Activated T-cell treated with anti-CD3 and anti-CD28 coated beads, Interleukin-2, amount 50 U/mL, for 4 hours (primary cell): ENCODE measurements at regions not wholly inside any gene's neighbourhood (a gene's known extent, or its start where the extent isn't known, plus 50 kb on each side); places are given as distances from the start of the nearest gene placed in this dataset.
"Not testable (repeated sequence)": the region's sequence is repeated elsewhere in the genome, so short reads cannot be mapped to it uniquely, and the experiment has no call there.

Experiments used
- ATAC-seq, 2 donors: fragments of 200-7000 bp; cut with Tn5 transposase; one replicate each; pipeline ENCODE4 v1.10.0; 2021
- DNase-seq: peaks from one replicate; pipeline ENCODE4 v3.0.0-alpha.2; 2020
- H3K27me3 Mint-ChIP-seq: one replicate; pipeline ENCODE4 v1.8.0; 2021; ENCODE audit warnings: low read depth, mixed read lengths
- H3K36me3 Mint-ChIP-seq: one replicate; pipeline ENCODE4 v1.8.0; 2022; ENCODE audit warnings: mixed read lengths; ENCODE audit not compliant: insufficient read depth
- H3K4me1 Mint-ChIP-seq: one replicate; pipeline ENCODE4 v1.8.0; 2021; ENCODE audit warnings: low read depth, mixed read lengths
- H3K4me3 Mint-ChIP-seq: one replicate; pipeline ENCODE4 v1.8.0; 2021; ENCODE audit warnings: mild to moderate bottlenecking, moderate library complexity, mixed read lengths
- H3K9me3 Mint-ChIP-seq: one replicate; pipeline ENCODE4 v1.8.0; 2021; ENCODE audit warnings: mixed read lengths

DNA sequence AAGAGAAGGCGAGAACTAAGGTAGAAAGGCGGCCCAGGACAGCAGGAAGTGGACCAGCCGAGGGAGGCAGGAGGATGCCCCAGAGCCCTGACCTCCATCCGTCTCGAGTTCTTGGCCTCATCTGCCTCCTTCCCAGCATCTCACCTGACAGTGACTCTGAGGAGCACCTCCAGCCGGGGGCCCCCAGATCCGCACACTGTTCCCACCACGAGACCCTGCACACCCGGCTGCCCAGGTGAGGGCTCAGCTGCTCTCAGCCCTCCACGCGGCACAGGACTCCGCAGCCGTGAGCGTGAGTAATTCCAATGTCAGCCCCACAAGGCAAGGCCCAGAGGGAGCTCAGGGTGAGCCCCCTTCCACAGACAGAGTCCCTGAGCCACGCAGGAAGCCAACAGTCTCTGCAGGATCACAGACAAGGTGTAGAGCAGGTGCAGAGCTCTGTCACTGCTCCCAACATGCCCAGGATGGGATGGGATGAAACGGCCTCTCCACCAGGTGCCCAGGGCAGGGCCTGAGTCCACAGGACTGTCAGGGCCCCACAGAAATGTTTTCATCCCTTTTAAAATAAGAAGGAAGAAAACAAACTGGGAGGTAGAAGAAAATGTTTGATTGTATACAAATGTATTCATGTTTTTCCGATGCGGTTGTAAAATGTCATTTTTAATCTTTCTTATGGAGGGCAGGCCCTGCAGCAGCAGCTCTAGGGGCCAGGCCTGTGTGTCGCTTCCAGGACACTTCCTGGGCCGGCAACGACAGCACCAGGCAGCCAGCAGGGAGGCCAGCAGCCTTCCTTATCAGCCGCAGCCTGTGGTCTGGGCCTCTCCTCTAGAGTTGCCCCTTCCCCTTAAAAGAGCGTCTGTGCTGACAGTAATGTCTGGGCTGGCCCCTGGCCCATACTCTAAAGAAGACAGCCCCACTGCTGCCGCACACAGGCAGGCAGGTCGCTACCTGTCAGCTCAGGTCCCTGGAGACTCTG is 66.9 kb downstream of the DLL1 start:
- H3K27me3 Mint-ChIP-seq: no peaks in the 10 kb centered on the region
- peaks cover 15% of the 10 kb centered on the region for H3K4me1 Mint-ChIP-seq
- H3K36me3 Mint-ChIP-seq: no peaks in the 10 kb centered on the region
- ATAC-seq (no peak), DNase-seq (no peak)
- no peaks in the 10 kb centered on the region for H3K9me3 Mint-ChIP-seq
- H3K4me3 Mint-ChIP-seq: no peak overlapping the region

DNA sequence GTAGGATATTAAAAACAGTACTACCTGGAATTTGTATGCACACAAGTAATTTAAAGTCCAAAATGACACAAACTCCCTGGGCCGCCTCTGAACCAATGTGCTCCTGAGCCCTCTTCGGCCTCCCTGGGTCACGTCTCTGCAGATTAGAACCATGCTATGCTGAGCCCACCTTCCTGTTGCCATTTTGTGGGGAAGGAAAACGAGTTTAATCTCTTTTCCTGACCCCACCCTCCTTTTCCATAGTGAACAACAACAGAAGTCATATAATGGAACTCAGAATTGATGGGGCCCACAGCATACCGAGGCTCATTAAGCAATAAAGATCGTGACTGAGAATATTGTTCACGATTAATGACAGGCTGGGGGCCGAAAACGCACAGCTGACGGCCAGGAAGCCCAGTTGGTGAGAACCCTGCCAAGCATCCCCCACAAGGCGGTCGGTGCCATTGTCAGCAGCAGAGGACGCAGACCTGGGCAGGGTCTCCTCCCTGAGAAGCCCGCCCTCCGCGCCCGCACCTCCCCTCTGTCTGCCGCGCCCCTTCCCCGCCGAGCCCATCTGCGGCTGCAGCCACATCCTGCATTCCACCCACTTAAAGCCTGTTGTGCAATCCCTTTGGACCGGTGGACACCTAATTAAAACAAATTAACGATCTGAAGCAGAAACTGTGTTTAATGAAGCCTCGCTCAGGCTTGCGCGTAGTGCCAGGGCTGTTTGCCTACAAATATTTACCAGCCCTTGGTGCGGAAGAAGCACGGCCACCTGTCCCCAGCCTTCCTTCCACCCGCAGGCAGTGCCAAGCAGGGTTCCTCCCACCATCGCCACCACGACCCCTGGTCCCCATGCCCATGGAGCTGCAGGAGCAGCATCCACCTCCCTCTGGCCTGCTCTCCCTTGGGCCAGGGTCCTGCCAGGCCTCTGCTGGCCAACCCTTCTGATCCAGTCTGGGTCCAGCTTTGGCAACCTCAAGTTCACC is 68.1 kb downstream of the DLL1 start:
- Mint-ChIP-seq H3K36me3 (no peaks in the 10 kb centered on the region), H3K9me3 (no peaks in the 10 kb centered on the region), H3K27me3 (no peaks in the 10 kb centered on the region), H3K4me3 (no peak overlapping the region), H3K4me1 (peaks cover 15% of the 10 kb centered on the region)
- DNase-seq (no peak), ATAC-seq (no peak)

GRCh38 chr6:170221753-170222400 is 69.0 kb downstream of the DLL1 start:
- peaks cover 15% of the 10 kb centered on the region for H3K4me1 Mint-ChIP-seq
- H3K4me3 Mint-ChIP-seq: no peak overlapping the region
- H3K27me3 Mint-ChIP-seq: no peaks in the 10 kb centered on the region
- H3K9me3 Mint-ChIP-seq: no peaks in the 10 kb centered on the region
- ATAC-seq (no peak), DNase-seq (no peak)
- H3K36me3 Mint-ChIP-seq: no peaks in the 10 kb centered on the region

DNA sequence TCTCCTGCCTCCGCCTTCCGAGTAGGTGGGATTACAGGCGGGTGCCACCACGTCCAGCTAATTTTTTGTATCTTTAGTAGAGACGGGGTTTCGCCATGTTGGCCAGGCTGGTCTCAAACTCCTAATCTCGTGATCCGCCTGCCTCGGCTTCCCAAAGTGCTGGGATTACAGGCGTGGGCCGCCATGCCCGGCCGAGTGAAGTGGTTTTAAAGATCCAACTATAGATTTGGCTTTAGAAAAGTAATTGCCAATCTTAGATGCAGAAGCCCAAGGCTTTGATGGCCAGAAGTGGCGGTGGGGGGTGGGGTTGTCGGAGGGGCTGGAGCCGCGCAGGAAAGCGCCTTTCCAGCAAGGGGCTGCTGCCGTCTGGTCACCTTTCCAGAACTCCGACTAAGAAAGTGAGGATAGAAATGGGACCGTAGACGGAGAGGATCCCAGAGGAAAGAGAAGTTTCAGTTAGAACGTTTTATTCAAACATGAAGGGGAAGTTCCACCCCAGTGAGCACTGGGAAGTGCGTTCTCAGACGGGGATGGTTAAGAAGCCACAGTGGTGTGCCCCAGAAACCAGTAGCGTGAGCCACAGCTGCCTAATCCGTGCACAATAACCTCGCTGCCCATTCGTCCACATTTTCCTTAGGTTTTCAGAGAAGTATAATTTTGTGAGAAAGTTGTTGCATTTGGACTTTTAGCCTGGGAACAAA is 69.7 kb downstream of the DLL1 start:
- Mint-ChIP-seq H3K27me3 (no peaks in the 10 kb centered on the region), H3K4me1 (peaks cover 15% of the 10 kb centered on the region), H3K4me3 (no peak overlapping the region), H3K36me3 (no peaks in the 10 kb centered on the region), H3K9me3 (no peaks in the 10 kb centered on the region)
- ATAC-seq (no peak), DNase-seq (no peak)

GRCh38 chr6:170213637-170214018 is 77.2 kb downstream of the DLL1 start:
- DNase-seq, H3K36me3 Mint-ChIP-seq, H3K4me1 Mint-ChIP-seq, H3K27me3 Mint-ChIP-seq, H3K4me3 Mint-ChIP-seq, H3K9me3 Mint-ChIP-seq, ATAC-seq: not testable (repeated sequence)

GRCh38 chr6:170212956-170213636 is 77.8 kb downstream of the DLL1 start:
- DNase-seq (no peak), ATAC-seq (no peak)
- Mint-ChIP-seq H3K4me3 (no peak overlapping the region), H3K27me3 (no peaks in the 10 kb centered on the region), H3K9me3 (no peaks in the 10 kb centered on the region), H3K36me3 (no peaks in the 10 kb centered on the region), H3K4me1 (no peaks in the 10 kb centered on the region)

GRCh38 chr6:170212051-170212756 is 78.7 kb downstream of the DLL1 start:
- no peaks in the 10 kb centered on the region for H3K27me3 Mint-ChIP-seq
- H3K36me3 Mint-ChIP-seq: no peaks in the 10 kb centered on the region
- H3K4me3 Mint-ChIP-seq: no peak overlapping the region
- H3K9me3 Mint-ChIP-seq: no peaks in the 10 kb centered on the region
- H3K4me1 Mint-ChIP-seq: no peaks in the 10 kb centered on the region
- no peak for ATAC-seq
- no peak for DNase-seq

- no peaks in the 10 kb centered on the region for H3K9me3 Mint-ChIP-seq
- no peak for DNase-seq
- no peak overlapping the region for H3K4me3 Mint-ChIP-seq
- H3K4me1 Mint-ChIP-seq: no peaks in the 10 kb centered on the region
- no peaks in the 10 kb centered on the region for H3K27me3 Mint-ChIP-seq
- no peaks in the 10 kb centered on the region for H3K36me3 Mint-ChIP-seq
- no peak for ATAC-seq
Observed at GRCh38 chr6:170211404-170212025, 79.4 kb downstream of the DLL1 start.

GRCh38 chr6:170210651-170211403 is 80.1 kb downstream of the DLL1 start:
- no peaks in the 10 kb centered on the region for H3K4me1 Mint-ChIP-seq

DNA sequence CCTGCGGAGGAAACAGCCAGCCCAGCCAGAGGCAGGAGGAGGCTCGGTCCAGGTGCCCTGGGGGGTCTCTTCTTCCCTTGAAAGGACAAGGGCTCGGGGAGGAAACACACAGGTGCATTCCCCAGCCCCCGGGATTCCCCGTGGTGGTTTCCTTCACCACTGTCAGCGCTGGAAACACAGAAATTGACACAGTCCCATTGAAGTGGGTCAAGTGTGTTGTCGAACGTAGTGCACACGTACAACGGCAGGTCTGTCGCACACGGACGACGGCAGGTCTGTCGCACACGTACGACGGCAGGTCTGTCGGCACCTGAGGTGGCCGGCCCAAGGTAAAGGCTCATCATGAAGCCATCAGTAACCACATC is 80.9 kb downstream of the DLL1 start:
- no peaks in the 10 kb centered on the region for H3K4me1 Mint-ChIP-seq
- no peak overlapping the region for H3K4me3 Mint-ChIP-seq
- DNase-seq: no peak
- no peak for ATAC-seq
- H3K9me3 Mint-ChIP-seq: no peaks in the 10 kb centered on the region
- no peaks in the 10 kb centered on the region for H3K36me3 Mint-ChIP-seq
- H3K27me3 Mint-ChIP-seq: no peaks in the 10 kb centered on the region

More at GRCh38 chr6:170210651-170211403, 80.1 kb downstream of the DLL1 start:
- DNase-seq (no peak), ATAC-seq (no peak)
- no peak overlapping the region for H3K4me3 Mint-ChIP-seq
- H3K36me3 Mint-ChIP-seq: no peaks in the 10 kb centered on the region
- no peaks in the 10 kb centered on the region for H3K9me3 Mint-ChIP-seq
- no peaks in the 10 kb centered on the region for H3K27me3 Mint-ChIP-seq

GRCh38 chr6:170209354-170210025 is 81.4 kb downstream of the DLL1 start:
- no peaks in the 10 kb centered on the region for H3K27me3 Mint-ChIP-seq
- H3K9me3 Mint-ChIP-seq: peaks cover 1% of the 10 kb centered on the region
- no peaks in the 10 kb centered on the region for H3K36me3 Mint-ChIP-seq
- H3K4me3 Mint-ChIP-seq: no peak overlapping the region
- no peak for ATAC-seq
- H3K4me1 Mint-ChIP-seq: no peaks in the 10 kb centered on the region
- no peak for DNase-seq
